ENCODE measurements at regions not wholly inside any gene's neighbourhood (a gene's known extent, or its start where the extent isn't known, plus 50 kb on each side); places are given as distances from the start of the nearest gene placed in this dataset.

DNA sequence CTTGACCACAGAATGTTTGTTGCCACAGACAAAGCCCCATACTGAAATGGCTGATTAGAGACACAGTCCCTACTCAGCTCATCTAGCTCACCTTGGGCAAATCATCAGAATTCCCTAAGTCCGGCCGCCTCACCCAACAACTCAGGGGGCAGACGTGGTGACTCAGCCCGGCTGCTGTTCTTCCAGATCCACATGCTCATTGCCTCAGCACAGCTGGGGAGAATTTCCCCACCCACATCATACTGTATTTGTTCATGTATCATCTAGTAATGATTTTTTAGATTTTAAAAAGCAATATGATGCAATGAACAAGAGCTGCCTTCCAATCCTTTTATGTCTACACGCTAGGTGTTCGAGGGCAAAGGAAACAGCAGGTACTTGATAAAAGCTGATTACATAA, 333.8 kb upstream of the TENM3 start:
- H3K4me3 ChIP-seq (ENCODE audit: low read depth, low read length) = no peak overlapping the region
- peak; percentile 71 for DNase-seq (ENCODE audit: low read depth)

DNA sequence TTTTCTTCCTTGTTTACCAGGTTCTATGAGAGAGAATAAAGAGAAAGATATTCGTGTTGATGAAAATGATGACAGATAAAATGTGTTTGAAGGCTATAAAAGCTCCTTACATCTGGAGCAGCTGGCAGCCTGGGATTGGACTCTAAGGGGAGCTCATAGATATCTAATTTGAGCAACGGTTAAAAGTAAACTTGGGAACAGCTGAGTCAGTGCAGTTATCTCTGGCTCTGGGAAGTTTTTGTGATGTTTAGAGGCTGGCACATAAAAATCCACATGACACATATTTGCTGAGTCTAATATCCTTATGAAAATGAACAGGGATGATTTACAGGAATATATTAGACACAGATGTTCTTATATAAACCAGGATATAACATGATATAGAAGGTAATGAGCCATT, 331.8 kb upstream of the TENM3 start:
- DNase-seq (ENCODE audit: low read depth) = peak; percentile 34
- no peak overlapping the region for H3K4me3 ChIP-seq (ENCODE audit: low read depth, low read length)

DNA sequence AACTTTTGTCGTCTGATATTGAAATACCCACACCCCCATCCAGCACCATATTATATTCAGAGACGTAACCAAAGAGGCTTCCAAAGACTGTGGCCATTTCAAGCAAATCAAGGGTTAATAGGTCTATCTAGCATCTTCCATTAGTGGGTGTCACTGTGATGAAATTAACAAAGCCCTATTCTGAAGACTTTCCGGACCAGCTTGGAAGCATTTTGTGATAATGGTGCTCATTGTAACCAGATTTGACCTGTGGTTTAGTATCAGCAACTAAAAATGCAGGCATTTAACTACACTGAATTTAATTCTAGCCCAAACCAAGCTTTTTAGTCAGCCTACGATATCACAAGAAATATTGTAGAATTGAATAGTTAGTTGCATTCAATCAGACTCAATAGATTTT, 309.7 kb upstream of the TENM3 start:
- no peak for DNase-seq (ENCODE audit: low read depth)
- H3K4me3 ChIP-seq (ENCODE audit: low read depth, low read length) = no peak overlapping the region

DNA sequence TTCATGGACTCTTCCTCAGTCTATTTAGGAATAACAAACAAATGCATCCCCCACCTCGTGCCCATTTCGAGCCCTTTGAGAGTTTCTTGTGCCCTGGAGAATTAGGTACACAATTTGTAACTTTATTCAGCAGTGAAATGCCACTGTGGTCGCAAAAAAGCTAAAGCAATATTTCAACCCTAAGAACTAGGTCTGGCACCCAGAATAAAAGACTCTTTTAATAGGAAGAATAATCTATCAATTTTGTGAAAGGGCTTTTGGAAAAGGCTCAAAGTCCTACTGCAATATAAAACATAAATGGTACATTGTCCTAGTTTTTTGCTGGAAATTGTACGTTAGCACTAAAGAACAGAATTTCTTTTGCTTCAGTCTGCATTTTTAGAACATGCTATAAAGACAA, 304.6 kb upstream of the TENM3 start:
- no peak overlapping the region for H3K4me3 ChIP-seq (ENCODE audit: low read depth, low read length)
- no peak for DNase-seq (ENCODE audit: low read depth)

DNA sequence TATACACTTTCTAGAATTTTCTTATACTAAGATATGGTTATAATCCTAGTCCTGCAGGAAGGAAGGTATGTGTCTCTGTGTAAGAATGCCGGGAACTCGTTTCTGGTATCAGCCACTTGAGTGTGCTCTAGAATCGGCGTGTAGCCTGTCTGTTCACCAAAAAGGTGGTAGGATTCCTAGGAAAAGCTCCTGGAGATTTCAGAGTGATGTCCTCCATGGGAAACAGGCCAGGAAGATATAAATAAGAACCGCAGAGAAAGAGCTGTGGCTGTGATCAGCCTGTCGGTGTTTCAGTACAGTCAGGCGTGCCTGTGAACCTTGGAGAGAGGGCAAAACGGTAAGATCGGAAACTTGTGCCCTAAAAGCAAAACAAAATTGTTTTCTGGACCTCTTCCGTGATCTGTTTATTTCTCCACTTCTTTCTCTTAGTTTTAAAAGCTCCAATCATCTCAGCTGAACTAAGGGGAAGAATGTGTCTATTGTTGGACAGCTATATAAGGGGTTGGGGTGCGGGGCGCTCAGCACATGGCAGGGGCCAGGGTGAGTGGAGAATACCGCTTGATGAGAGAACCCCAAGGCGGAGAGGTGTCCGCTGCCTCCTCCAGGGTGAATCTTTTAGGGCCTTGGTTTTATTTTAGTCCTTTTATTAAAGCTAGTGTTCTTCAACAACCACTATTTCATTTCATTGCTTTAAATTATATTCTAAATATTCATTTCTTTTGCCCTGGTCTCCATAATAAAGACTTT, 303.8 kb upstream of the TENM3 start:
- DNase-seq (ENCODE audit: low read depth) = peak; percentile 18
- H3K4me3 ChIP-seq (ENCODE audit: low read depth, low read length) = no peak overlapping the region

DNA sequence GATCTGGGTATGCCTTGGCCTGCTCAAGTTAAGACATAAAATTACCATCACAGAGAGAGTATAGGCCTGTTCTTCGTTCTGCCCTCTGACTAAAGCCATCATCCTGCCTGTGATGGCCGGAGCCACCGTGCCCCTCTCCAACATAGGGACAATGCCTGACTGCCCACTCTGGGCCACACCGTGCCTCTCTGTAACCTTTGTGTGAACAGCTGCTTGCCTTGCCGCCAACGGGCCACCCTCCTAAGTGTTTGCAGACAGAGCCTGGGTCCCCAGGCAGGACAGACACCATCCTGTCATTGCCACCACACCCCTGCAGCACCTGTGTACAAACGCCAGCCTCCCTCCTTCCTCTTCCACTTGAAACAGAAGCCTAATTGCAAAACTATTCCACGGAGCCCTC, 298.7 kb upstream of the TENM3 start:
- H3K4me3 ChIP-seq (ENCODE audit: low read depth, low read length) = no peak overlapping the region
- DNase-seq (ENCODE audit: low read depth) = no peak

DNA sequence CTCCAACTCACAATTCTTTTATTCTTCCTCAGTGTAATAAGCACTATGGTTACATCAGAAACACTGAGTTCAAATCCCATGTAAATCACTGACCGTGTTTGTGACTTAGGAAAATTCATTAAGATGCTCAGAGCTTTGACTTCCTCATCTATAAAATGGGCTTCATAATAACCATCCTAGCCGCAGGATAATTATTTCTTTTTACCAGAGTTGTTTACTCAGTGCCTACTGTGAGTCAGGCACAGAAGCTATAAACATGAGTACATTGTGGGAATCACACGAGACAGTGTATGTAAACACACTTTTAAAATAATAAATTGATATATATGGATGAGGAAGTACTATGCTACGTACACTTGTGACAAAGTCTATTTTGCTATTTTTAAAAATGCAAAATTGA, 296.3 kb upstream of the TENM3 start:
- no peak overlapping the region for H3K4me3 ChIP-seq (ENCODE audit: low read depth, low read length)
- DNase-seq (ENCODE audit: low read depth) = no peak

DNA sequence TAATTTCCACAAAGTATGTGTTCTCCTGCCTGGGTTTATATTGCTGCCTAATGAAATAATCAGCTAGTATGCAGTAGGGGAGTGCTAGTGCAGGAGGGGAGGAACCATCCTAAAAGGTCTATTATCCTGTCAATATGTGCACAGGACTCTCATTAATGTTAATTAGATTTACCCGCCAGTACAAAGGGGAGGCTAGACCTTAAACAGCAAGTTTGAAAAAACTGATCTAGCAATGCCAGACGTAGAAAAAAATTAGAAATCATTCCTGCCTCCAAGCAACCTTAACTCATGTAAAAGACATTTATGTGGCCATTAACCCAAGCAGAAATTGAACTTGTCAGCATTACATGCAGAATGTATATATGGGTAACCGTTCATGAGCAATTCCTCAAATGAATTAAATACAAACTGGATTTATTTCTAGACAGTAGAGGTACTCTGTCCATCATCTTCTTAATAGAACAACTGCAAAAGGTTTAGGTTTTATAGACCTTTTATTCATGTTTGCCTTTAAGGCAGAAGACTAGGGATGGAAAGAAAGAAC, 294.3 kb upstream of the TENM3 start:
- H3K4me3 ChIP-seq (ENCODE audit: low read depth, low read length) = no peak overlapping the region
- no peak for DNase-seq (ENCODE audit: low read depth)

DNA sequence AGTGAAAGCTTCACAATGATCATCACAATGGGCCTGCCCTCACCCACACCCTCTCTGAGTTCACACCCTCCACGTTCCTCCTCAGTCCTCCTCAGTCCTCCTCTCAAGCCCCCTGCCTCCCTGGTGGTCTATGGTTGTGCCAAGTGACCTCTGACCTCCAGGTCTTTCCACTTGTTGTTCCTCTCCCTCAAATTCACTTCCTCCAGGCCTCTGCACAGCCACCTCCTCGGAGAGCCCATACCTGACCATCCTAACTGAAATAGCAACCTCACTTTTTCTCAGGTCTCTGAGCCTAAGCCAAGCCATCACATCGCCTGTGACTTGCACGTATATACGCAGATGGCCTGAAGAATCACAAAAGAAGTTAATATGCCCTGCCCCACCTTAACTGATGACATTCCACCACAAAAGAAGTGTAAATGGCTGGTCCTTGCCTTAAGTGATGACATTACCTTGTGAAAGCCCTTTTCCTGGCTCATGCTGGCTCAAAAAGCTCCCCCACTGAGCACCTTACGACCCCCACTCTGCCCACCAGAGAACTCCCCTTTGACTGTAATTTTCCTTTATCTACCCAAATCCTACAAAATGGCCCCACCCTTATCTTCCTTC, 293.4 kb upstream of the TENM3 start:
- DNase-seq (ENCODE audit: low read depth) = no peak
- no peak overlapping the region for H3K4me3 ChIP-seq (ENCODE audit: low read depth, low read length)

DNA sequence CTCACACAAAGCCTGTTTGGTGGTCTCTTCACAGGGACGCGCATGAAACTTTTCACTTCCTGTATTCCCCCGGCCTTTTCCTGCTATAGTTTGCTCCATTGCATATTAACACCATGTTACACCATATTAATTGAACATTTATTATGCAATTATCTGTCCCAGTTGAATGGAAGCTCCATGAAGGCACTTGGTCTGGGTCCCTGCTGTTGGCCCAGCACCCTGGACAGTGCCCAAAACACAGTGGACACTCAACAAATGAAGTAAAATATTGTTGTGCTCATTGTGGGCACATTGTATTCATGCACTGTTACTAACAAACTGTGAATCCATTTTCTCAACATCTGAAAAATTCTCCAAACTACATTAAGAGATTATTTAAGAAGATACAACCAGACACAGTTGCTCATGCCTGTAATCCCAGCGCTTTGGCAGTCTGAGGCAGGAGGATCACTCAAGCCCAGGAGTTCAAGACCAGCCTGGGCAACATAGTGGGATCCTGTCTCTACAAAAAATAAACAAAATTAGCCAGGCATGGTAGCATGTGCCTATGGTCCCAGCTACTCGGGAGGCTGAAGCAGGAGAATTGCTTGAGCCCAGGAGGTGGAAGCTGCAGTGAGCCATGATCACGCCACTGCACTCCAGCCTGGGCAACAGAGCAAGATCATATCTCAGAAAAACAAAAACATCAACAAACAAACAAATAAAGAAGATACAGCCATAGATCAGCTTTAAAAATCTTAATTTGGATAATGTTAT, 292.7 kb upstream of the TENM3 start:
- no peak for DNase-seq (ENCODE audit: low read depth)
- H3K4me3 ChIP-seq (ENCODE audit: low read depth, low read length) = no peak overlapping the region

DNA sequence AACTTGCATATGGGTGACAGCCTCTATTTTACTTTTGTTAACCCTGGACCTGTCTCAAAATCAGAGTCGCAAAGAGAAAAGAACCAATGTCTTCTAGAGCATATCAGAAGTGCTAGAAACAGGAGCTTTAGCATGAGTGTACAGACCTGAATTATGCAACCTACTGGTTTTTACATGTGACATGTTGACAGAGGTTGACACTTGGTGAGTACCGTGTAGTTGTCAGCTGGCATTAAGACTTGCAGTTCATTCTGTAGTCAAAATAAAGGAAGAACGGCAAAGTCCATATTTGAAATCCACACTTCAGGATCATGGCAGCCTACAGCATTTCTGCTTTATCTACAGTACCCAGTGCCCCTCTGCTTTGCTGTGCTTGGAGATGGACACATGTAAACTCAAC, 291.9 kb upstream of the TENM3 start:
- no peak for DNase-seq (ENCODE audit: low read depth)
- no peak overlapping the region for H3K4me3 ChIP-seq (ENCODE audit: low read depth, low read length)

DNA sequence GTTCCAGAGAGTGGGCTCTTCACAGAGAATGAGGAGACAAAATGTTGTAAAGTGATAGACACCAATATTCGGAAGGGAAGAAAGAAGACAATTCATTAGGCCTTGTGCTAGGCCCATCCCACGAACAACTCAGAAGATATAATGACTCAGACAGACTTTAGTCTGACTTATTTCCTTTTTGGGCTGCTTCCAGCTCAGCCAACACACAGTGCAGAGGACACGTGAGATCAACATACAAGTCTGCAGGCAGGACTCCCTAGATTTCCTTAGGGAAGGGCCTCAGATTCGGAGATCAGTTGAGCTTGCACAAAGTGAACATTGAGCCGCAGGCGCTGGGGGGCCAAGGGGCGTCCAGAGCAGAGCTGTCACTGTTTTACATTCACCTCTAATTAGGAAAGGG, 290.7 kb upstream of the TENM3 start:
- DNase-seq (ENCODE audit: low read depth) = peak; percentile 92
- H3K4me3 ChIP-seq (ENCODE audit: low read depth, low read length) = no peak overlapping the region

DNA sequence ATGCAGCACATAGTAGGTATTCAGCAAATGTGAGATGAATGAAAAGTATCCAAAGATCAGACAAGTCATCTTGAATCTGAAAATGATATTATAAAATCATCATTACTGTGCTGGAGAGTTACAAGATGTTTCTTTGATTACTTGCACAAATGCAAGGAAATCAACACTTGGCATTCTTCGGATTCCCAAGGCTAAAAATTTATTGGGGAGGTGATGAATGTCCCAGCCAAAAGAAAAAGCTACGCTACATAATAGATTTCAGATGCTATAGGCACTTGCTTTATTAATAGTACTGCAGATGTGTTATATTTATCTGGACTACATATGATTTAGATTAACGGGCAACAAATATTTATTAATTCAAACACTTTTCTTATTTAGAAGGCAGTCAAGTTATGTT, 286.7 kb upstream of the TENM3 start:
- DNase-seq (ENCODE audit: low read depth) = no peak
- no peak overlapping the region for H3K4me3 ChIP-seq (ENCODE audit: low read depth, low read length)

DNA sequence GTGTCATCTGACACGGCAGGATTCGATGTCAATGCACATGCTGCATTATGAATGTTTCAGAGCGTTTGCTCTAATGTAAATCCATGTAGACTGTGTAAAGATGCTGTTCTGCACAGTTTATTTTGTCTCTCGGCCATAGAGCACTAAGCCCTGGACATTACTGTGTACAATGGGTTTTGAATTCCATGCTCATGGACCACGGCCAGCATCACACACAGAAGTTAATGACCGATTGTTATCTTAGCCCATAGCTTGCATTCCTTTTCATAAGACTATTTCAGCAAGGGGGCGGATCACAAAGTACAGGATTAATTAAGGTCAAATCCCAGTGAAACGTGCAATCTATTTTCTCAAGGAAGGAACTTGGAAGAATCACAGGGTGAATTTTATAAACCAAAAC, 286.1 kb upstream of the TENM3 start:
- DNase-seq (ENCODE audit: low read depth) = peak; percentile 88
- no peak overlapping the region for H3K4me3 ChIP-seq (ENCODE audit: low read depth, low read length)

DNA sequence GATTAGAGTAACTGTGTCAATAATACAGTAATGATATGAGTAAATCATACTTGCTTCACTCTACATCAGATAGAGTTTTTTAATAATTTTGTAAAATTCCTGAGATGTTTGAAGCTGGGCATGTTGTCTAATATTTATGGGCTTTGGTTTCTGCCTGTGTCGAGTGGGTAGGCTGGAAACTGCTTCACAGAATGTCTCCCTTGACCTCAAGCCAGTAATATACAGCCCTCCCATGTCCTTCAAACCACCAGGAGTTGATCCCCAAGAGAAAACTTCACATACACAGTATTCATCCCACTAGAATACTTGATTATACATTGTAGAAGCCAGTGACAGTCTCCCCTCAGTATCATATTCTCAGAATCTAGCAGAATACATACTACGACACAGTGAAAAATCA, 284.8 kb upstream of the TENM3 start:
- peak; percentile 73 for DNase-seq (ENCODE audit: low read depth)
- no peak overlapping the region for H3K4me3 ChIP-seq (ENCODE audit: low read depth, low read length)

DNA sequence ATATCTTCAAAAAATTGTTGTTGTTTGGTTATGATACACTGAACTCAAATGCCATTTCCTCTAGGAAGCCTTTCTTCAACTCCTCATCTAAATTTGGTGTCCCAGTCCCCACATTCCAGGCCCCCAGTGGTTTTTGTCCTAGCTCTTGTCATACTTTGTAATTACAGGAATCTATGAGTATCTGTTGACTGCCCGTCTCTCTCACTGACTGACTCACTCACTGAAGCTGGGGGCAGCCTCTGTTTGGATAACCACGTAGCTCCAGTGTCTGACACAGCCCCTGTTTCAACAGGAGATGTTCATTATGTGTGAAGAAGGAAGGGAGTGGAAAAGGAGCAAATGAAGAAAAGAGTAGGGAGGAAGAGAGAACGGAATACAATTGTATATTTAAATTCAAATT, 284.1 kb upstream of the TENM3 start:
- H3K4me3 ChIP-seq (ENCODE audit: low read depth, low read length) = no peak overlapping the region
- peak; percentile 79 for DNase-seq (ENCODE audit: low read depth)

DNA sequence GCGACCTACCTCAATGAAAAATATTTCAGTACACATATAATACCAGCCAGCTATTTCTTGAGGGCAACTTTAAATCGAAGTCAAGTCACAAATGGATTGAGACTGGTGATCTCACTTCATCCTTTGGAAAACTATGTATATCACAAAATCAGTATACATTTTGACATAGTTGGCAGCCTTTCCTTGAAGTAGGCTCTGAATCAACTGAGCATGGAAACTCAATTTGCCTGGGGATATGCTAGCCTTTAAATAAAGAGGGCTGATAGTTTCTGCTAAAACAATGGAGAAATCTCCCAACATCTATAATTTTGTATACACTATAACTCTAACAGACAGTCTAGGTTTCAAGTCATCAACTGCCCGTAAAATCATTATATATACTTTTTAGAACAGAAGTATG, 282.8 kb upstream of the TENM3 start:
- no peak overlapping the region for H3K4me3 ChIP-seq (ENCODE audit: low read depth, low read length)
- DNase-seq (ENCODE audit: low read depth) = no peak

DNA sequence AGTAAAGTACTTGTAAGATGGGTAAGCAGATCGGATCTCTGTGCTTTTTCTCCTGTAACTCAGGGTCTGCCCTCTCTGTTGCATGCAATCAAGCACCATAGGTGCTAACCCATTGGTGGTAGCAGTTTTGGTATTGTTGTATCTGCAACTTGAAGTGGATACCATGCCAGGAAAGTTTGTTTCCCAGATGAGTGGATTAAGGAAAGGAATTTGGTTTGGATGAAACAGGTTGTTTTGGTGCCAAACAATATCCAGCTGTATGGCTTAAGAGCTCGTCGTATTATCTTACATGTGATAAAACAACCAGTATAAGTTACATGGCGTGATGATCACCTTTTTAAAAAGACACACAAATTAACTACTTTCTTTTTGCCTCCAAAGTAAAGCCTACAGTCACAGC, 280.9 kb upstream of the TENM3 start:
- no peak overlapping the region for H3K4me3 ChIP-seq (ENCODE audit: low read depth, low read length)
- DNase-seq (ENCODE audit: low read depth) = peak; percentile 21

DNA sequence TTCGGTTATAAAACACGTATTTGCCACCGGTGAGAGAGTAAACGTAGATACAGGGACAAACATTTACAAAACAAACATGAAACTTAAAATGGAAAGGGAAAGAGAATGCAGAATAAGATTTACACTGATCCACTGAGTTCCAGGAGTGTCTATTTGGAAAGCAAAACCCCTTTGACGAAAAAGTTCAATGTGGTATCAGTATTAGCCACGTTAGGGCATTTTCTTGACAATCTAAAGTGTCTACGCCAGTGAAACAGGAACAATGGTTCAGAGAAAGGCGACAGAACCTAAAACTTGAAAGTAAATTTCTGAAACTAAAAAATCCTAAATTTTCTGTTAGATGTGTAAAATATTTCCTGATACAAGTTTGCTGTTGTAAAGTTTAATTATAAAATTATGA, 278.5 kb upstream of the TENM3 start:
- H3K4me3 ChIP-seq (ENCODE audit: low read depth, low read length) = no peak overlapping the region
- DNase-seq (ENCODE audit: low read depth) = no peak

DNA sequence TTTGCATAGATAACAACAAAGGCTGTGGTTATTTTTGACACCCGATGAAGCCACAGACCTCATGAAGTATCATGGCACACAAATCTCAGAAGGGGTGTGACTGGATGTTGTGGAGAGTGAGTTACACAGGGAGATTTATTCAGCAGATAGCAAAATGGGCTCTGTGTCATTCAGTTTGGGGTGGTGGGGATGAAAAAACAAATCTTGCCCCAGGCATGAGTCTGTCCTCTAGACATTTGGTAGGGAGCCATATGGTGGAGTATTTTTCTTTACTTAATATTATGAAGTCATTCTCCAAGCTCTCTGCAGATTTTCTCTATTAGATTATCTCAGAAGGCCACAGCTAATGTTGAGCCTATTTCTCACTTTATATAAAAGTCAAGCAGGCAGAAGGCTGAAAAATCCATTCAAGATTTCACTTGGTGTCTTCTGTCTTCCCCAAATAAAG, 277.1 kb upstream of the TENM3 start:
- peak; percentile 30 for DNase-seq (ENCODE audit: low read depth)

More for the DNA sequence above, 277.1 kb upstream of the TENM3 start:
- H3K4me3 ChIP-seq (ENCODE audit: low read depth, low read length) = no peak overlapping the region

Data from skeletal muscle cell (primary cell).